Aorta (tissue), 5 donors: ENCODE measurements at regions not wholly inside any gene's neighbourhood (a gene's known extent, or its start where the extent isn't known, plus 50 kb on each side); places are given as distances from the start of the nearest gene placed in this dataset.

Source experiments
- ATAC-seq: fragments of 200-7000 bp; cut with Tn5 transposase; one replicate; pipeline ENCODE4 v1.9.1; 2022; ENCODE audit warnings: moderate library complexity; ENCODE audit not compliant: low FRiP score
- DNase-seq, 2 donors: peaks; one replicate each; pipeline ENCODE4 v3.0.0-alpha.2; 2020
- H3K27ac ChIP-seq, 2 donors: one replicate each; pipeline ENCODE4 v1.5.1; 2013; ENCODE audit warnings: low read length in 2 of 2, mild to moderate bottlenecking in 2 of 2, moderate library complexity in 2 of 2, control low read depth in 1 of 2, inconsistent platforms in 1 of 2, low read depth in 1 of 2
- H3K27me3 ChIP-seq, 2 donors: one replicate each; pipeline ENCODE4 v1.6.1; 2013; ENCODE audit warnings: control low read depth in 1 of 2, low read length in 1 of 2, mild to moderate bottlenecking in 1 of 2, moderate library complexity in 1 of 2; ENCODE audit not compliant: insufficient read depth in 2 of 2, control insufficient read depth in 1 of 2
- H3K36me3 ChIP-seq, 2 donors: one replicate each; pipeline ENCODE4 v1.6.1; 2013; ENCODE audit warnings: control low read depth in 1 of 2, low read length in 1 of 2, mild to moderate bottlenecking in 1 of 2; ENCODE audit not compliant: insufficient read depth in 2 of 2, control insufficient read depth in 1 of 2
- H3K4me1 ChIP-seq, 2 donors: one replicate each; pipeline ENCODE4 v1.6.1; 2013; ENCODE audit warnings: low read length in 2 of 2, control low read depth in 1 of 2, mild to moderate bottlenecking in 1 of 2, moderate library complexity in 1 of 2; ENCODE audit not compliant: insufficient read depth in 2 of 2, control insufficient read depth in 1 of 2
- H3K4me3 ChIP-seq, 2 donors: one replicate each; pipeline ENCODE4 v1.5.1; 2013; ENCODE audit warnings: low read length in 2 of 2, control low read depth in 1 of 2, mild to moderate bottlenecking in 1 of 2
- H3K9me3 ChIP-seq: one replicate; pipeline ENCODE4 v1.6.1; 2013; ENCODE audit warnings: mild to moderate bottlenecking, low read length; ENCODE audit not compliant: control insufficient read depth
- WGBS, 2 donors: extraction: QIAGEN DNeasy Blood & Tissue Kit; methylation state at CpG; one replicate each; pipeline ENCODE4 v1.1.7; 2013; 5-methylcytosine and 5-hydroxymethylcytosine counted together
- intact Hi-C, 2 donors: fragments of 100-400 bp; cut with DNase I; formaldehyde crosslinking; loops; one replicate each; pipeline versions ENCODE4 v1.14.2 to v1.15.0; 2022
- donor health status: healthy with polysubstance abuse.
- donor health status: Bipolar disorder and iron deficiency.
- donor health status: DM: no; HTN: no; CAD: no.
- donor health status: DM: no; HTN: no; CAD: no.
- donor health status: DM: yes; HTN: yes; CAD: no.

- H3K9me3 ChIP-seq: peaks cover 1% of the 10 kb centered on the region
- intact Hi-C loops: no loop called here
- no peaks in the 10 kb centered on the region for H3K4me1 ChIP-seq
- ATAC-seq (no peak), DNase-seq (no peak)
- no peaks in the 10 kb centered on the region for H3K27me3 ChIP-seq
- H3K36me3 ChIP-seq: no peaks in the 10 kb centered on the region
- H3K4me3 ChIP-seq: no peak overlapping the region
- 75 to 84% methylated on average over 1 of the region's 1 CpG for WGBS, 2 donors
- H3K27ac ChIP-seq: no peak overlapping the region
Measured at GRCh38 chr10:10503772-10504171, 513.9 kb upstream of the CELF2 start.

GRCh38 chr10:10508211-10508610 is 509.5 kb upstream of the CELF2 start:
- Histone ChIP-seq H3K27me3 (no peaks in the 10 kb centered on the region), H3K36me3 (no peaks in the 10 kb centered on the region), H3K27ac (no peak overlapping the region), H3K4me3 (no peak overlapping the region), H3K9me3 (peaks cover 1% of the 10 kb centered on the region), H3K4me1 (no peaks in the 10 kb centered on the region)
- ATAC-seq: no peak
- WGBS, 2 donors: 88% methylated on average over 3 of the region's 3 CpGs
- no peak for DNase-seq
- intact Hi-C loops: no loop called here

- Histone ChIP-seq H3K4me1 (no peaks in the 10 kb centered on the region), H3K36me3 (no peaks in the 10 kb centered on the region), H3K27ac (no peak overlapping the region), H3K9me3 (peaks cover under 1% of the 10 kb centered on the region), H3K27me3 (no peaks in the 10 kb centered on the region), H3K4me3 (no peak overlapping the region)
- DNase-seq: no peak
- no peak for ATAC-seq
- WGBS, 2 donors: 95 to 97% methylated on average over 3 of the region's 3 CpGs
- intact Hi-C loops: no loop called here
Measured at GRCh38 chr10:10510179-10510578, 507.5 kb upstream of the CELF2 start.

DNA sequence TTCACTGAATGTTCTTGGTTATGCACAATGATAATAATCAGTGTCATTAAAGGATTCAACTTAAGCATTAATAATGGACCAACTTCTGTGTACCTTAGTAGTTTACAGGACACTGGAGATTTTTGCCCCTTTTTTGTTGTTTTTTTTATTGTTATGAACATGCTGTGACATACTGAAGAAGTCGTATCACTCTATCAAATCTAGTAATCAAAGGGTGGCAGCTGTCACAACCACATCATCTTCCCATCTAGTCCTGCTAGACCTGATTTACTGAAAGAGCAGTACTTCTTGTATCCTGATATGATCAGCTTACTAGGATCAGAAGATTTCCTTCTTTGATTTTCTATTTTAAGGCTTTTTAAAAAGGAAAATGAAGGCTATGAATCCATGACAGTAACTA is 504.6 kb upstream of the CELF2 start:
- 89 to 97% methylated on average over 1 of the region's 1 CpG for WGBS, 2 donors
- Histone ChIP-seq H3K36me3 (no peaks in the 10 kb centered on the region), H3K27ac (no peak overlapping the region), H3K27me3 (no peaks in the 10 kb centered on the region), H3K4me3 (no peak overlapping the region), H3K4me1 (peaks cover 0 to 7% of the 10 kb centered on the region in 2 donors), H3K9me3 (no peaks in the 10 kb centered on the region)
- intact Hi-C loops: no loop called here
- no peak for DNase-seq
- no peak for ATAC-seq

DNA sequence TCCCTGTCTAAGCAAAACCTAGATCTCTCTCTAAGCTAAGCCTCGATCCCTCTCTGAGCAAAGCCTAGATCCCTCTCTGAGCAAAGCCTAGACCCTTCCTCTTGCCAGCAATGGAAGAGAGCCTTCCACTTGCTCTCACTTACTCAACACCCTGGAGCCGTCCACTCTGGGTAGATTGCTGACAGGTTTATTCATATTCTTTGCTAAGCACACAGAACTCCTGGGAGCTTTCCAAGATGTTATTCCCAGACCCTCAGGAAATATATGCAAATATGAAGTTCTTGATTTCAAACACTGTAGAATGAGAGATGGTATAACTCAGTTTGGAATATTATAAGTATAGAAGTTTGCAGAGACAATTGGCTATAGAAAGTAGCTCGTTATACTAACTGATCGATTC is 503.8 kb upstream of the CELF2 start:
- WGBS, 2 donors: 73 to 76% methylated on average over 4 of the region's 4 CpGs
- Histone ChIP-seq H3K36me3 (no peaks in the 10 kb centered on the region), H3K27ac (no peak overlapping the region), H3K9me3 (no peaks in the 10 kb centered on the region), H3K27me3 (no peaks in the 10 kb centered on the region), H3K4me1 (peaks cover 0 to 7% of the 10 kb centered on the region in 2 donors), H3K4me3 (no peak overlapping the region)
- DNase-seq: no peak
- no peak for ATAC-seq
- intact Hi-C loops: no loop called here

DNA sequence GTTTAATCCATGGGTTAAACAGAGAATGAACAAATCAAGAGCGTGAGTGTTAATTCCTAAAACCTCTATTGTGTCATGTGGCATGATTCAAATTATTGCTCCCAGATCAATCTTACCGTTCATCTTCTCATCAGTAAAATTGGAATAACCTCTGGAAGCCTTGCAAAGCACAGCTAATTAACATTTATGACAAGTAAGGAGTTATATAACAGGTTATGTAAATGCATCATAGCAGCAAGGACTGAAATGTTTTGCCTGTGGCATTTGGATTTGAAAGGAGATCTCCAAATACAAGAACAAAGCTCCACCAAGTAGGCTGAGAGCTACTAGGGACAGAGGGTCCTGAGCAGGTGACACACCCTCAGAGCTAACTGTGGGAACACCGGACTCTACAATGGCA is 502.9 kb upstream of the CELF2 start:
- H3K27ac ChIP-seq: no peak overlapping the region
- intact Hi-C loops: no loop called here
- H3K4me1 ChIP-seq: peaks cover 0 to 7% of the 10 kb centered on the region in 2 donors
- 95 to 99% methylated on average over 3 of the region's 3 CpGs for WGBS, 2 donors
- no peak overlapping the region for H3K4me3 ChIP-seq
- no peak for DNase-seq
- no peaks in the 10 kb centered on the region for H3K9me3 ChIP-seq
- no peaks in the 10 kb centered on the region for H3K36me3 ChIP-seq
- ATAC-seq: no peak
- no peaks in the 10 kb centered on the region for H3K27me3 ChIP-seq

GRCh38 chr10:10515479-10516204 is 502.0 kb upstream of the CELF2 start:
- Histone ChIP-seq H3K4me3 (no peak overlapping the region), H3K9me3 (no peaks in the 10 kb centered on the region), H3K27ac (no peak overlapping the region), H3K36me3 (no peaks in the 10 kb centered on the region), H3K4me1 (peaks cover 0 to 7% of the 10 kb centered on the region in 2 donors), H3K27me3 (no peaks in the 10 kb centered on the region)
- WGBS, 2 donors: 15 to 17% methylated on average over 13 of the region's 13 CpGs
- ATAC-seq: no peak
- DNase-seq: no peak
- intact Hi-C loops: no loop called here

- no peaks in the 10 kb centered on the region for H3K27me3 ChIP-seq
- H3K4me1 ChIP-seq: peaks cover 0 to 7% of the 10 kb centered on the region in 2 donors
- no peak for DNase-seq
- H3K27ac ChIP-seq: no peak overlapping the region
- H3K36me3 ChIP-seq: no peaks in the 10 kb centered on the region
- intact Hi-C loops: no loop called here
- 65 to 67% methylated on average over 8 of the region's 8 CpGs for WGBS, 2 donors
- no peak overlapping the region for H3K4me3 ChIP-seq
- ATAC-seq: no peak
- H3K9me3 ChIP-seq: no peaks in the 10 kb centered on the region
Measured at GRCh38 chr10:10516346-10517130, 501.1 kb upstream of the CELF2 start.

GRCh38 chr10:10517866-10518265 is 499.8 kb upstream of the CELF2 start:
- H3K27me3 ChIP-seq: no peaks in the 10 kb centered on the region
- no peaks in the 10 kb centered on the region for H3K9me3 ChIP-seq
- H3K27ac ChIP-seq: no peak overlapping the region
- no peak for DNase-seq
- H3K36me3 ChIP-seq: no peaks in the 10 kb centered on the region
- intact Hi-C loops: no loop called here
- no peak for ATAC-seq
- H3K4me3 ChIP-seq: no peak overlapping the region
- H3K4me1 ChIP-seq: peaks cover 0 to 7% of the 10 kb centered on the region in 2 donors
- WGBS, 2 donors: 66 to 67% methylated on average over 4 of the region's 4 CpGs
